Activated CD4-positive, alpha-beta memory T cell treated with anti-CD3 and anti-CD28 coated beads, Interleukin-2, amount 10 ng/mL, durations not matched to agents 7 days and 5 days (primary cell): ENCODE measurements at regions not wholly inside any gene's neighbourhood (a gene's known extent, or its start where the extent isn't known, plus 50 kb on each side); places are given as distances from the start of the nearest gene placed in this dataset.

ENCODE experiments used
- CTCF ChIA-PET: fragments of 350-600 bp; sonication (Branson Sonifier 250); formaldehyde crosslinking; loops from one replicate; lab custom pipeline; 2021; ENCODE audit warnings: antibody characterized with exemption, inconsistent platforms; lab: Charles Lee
- POLR2A ChIA-PET: fragments of 350-600 bp; sonication (Branson Sonifier 250); formaldehyde crosslinking; loops from one replicate; lab custom pipeline; 2021; ENCODE audit warnings: antibody characterized with exemption; lab: Charles Lee
- DNase-seq: peaks from one replicate; pipeline ENCODE4 v3.0.0-alpha.2; 2020
- H3K27ac Mint-ChIP-seq: one replicate; pipeline ENCODE4 v1.8.0; 2021; ENCODE audit warnings: mild to moderate bottlenecking, mixed read lengths
- H3K27me3 Mint-ChIP-seq: one replicate; pipeline ENCODE4 v1.8.0; 2021; ENCODE audit warnings: mixed read lengths
- H3K36me3 Mint-ChIP-seq: one replicate; pipeline ENCODE4 v1.8.0; 2021; ENCODE audit warnings: low read depth, mixed read lengths
- H3K4me1 Mint-ChIP-seq: one replicate; pipeline ENCODE4 v1.8.0; 2021; ENCODE audit warnings: mixed read lengths
- H3K4me3 Mint-ChIP-seq: one replicate; pipeline ENCODE4 v1.8.0; 2021; ENCODE audit warnings: mild to moderate bottlenecking, mixed read lengths
- H3K9me3 Mint-ChIP-seq: one replicate; pipeline ENCODE4 v1.8.0; 2021; ENCODE audit warnings: mixed read lengths

DNA sequence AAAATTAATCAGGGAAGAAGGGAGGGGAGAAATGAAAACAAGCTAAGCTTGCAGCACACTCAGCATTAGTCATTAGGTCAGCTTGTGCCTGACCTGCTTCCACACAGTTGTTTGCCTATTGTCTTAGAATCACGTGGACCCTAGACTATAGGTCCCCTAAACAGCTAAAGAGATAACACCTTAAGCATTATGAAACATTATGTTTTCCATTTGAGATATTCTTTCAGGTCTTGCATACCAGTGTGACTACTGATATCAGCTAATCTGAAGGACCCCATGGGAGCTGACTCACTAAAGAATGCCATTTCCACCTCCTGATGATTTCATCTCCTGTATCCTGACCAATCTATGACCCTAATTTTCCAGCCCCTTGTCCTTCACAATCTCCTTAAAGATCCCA is 154.1 kb upstream of the FUT8 start:
- peaks cover 9% of the 10 kb centered on the region for H3K9me3 Mint-ChIP-seq
- DNase-seq, result no peak
- H3K27me3 Mint-ChIP-seq, result peaks cover 3% of the 10 kb centered on the region
- H3K4me1 Mint-ChIP-seq, result peaks cover 5% of the 10 kb centered on the region
- H3K4me3 Mint-ChIP-seq, result no peak overlapping the region
- H3K36me3 Mint-ChIP-seq, result peaks cover 7% of the 10 kb centered on the region
- CTCF ChIA-PET, result interaction anchor here (0.6 kb wide), 1 partner anchor 789 kb away, joined by 4 read pairs; no protein-coding TSS in a partner anchor
- H3K27ac Mint-ChIP-seq, result no peak overlapping the region
- POLR2A ChIA-PET, result no interaction called here

DNA sequence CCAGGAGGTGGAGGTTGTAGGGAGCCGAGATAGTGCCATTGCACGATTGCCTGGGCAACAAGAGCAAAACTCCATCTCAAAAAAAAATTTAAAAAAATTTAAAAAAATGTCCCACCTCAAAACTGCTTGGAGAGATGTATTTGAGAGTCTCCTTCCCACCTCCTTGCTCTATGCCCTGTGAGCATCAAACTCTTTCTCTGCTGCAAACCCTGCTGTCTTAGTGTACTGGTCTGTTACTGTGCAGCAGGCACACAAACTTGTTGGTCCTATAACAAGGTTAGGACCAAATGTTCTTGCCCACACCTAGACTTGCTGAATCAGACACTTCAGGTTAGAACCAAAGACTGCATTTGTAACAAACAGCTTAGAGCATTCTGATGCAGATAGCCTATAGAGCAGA is 153.5 kb upstream of the FUT8 start:
- no peak overlapping the region for H3K27ac Mint-ChIP-seq
- POLR2A ChIA-PET, result no interaction called here
- peaks cover 5% of the 10 kb centered on the region for H3K4me1 Mint-ChIP-seq
- H3K27me3 Mint-ChIP-seq, result peaks cover 3% of the 10 kb centered on the region
- peaks cover 9% of the 10 kb centered on the region for H3K9me3 Mint-ChIP-seq
- no peak for DNase-seq
- CTCF ChIA-PET, result no interaction called here
- no peak overlapping the region for H3K4me3 Mint-ChIP-seq
- peaks cover 7% of the 10 kb centered on the region for H3K36me3 Mint-ChIP-seq

DNA sequence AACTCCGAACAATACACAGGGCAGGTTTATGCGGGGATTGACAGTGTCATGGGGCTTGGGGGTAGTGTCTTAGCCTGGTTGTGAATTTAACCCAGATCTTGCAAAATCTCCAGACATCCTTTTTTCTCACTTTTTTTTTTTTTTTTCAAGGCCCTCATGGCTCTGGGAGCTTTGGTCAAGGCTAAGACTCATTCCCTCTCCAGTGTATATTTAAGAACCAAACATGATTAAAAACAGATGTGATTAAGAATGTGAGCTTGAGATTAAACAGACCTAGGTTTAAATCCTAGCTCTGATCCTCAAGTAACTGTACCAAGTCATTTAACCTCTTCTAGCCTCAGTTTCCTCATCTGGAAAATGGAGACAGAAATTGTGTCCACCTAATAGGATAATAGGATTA is 151.7 kb upstream of the FUT8 start:
- no peaks in the 10 kb centered on the region for H3K4me1 Mint-ChIP-seq
- H3K27me3 Mint-ChIP-seq, result peaks cover 3% of the 10 kb centered on the region
- H3K36me3 Mint-ChIP-seq, result peaks cover 7% of the 10 kb centered on the region
- H3K9me3 Mint-ChIP-seq, result peaks cover 9% of the 10 kb centered on the region
- no peak for DNase-seq
- ChIA-PET CTCF (interaction anchor here (0.7 kb wide), 1 partner anchor 65 kb away, joined by 4 read pairs; no protein-coding TSS in a partner anchor), POLR2A (no interaction called here)
- H3K4me3 Mint-ChIP-seq, result no peak overlapping the region
- H3K27ac Mint-ChIP-seq, result no peak overlapping the region

DNA sequence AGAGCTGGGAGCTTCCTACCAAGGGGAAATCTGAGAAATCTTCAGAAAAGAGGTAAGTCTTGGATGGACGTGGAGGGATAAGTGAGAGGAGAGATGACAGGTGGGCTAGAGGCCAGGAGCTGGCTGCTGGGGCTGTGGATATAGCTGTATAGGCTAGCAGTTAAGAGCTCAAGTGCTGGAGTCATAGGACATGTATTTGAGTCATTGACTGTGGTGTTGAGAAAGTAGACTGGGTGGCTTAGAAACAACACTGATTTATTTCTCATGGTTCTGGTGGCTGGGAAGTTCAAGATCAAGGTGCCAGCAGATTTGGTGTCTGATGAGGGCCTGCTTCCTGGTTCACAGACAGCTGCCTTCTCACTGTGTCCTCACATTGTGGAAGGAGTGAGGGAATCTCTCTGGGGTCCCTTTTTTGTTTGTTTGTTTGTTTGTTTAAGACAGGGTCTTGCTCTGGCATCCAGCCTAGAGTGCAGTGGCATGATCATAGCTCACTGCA is 151.1 kb upstream of the FUT8 start:
- no peak for DNase-seq
- Mint-ChIP-seq H3K36me3 (peaks cover 7% of the 10 kb centered on the region), H3K27me3 (peaks cover 3% of the 10 kb centered on the region), H3K9me3 (peaks cover 9% of the 10 kb centered on the region), H3K4me3 (no peak overlapping the region), H3K27ac (no peak overlapping the region), H3K4me1 (no peaks in the 10 kb centered on the region)
- POLR2A ChIA-PET, result interaction anchor here (1.1 kb wide), 1 partner anchor 21 kb away, joined by 4 read pairs; no protein-coding TSS in a partner anchor
- CTCF ChIA-PET, result interaction anchor here (0.6 to 1.1 kb wide), 3 partner anchors 53 to 147 kb away, joined by 3 to 4 read pairs (median 3); no protein-coding TSS in a partner anchor

DNA sequence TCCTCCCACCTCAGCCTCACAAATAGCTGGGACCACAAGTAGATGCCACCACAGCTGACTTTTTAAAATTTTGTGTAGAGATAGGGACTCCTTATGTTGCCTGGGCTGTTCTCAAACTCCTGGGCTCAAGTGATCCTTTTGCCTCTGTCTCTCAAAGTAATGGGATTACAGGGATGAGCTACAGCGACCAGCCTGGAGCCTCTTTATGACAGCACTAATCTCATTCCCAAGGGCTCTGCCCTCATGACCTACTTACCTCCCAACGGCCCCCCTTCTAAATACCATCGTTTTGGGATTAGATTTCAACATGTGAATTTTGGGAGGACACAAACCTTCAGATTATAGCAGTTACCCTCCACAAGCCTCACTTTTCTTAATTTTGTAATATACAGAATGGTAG is 150.6 kb upstream of the FUT8 start:
- Mint-ChIP-seq H3K27me3 (peaks cover 3% of the 10 kb centered on the region), H3K4me1 (no peaks in the 10 kb centered on the region), H3K27ac (no peak overlapping the region), H3K36me3 (peaks cover 7% of the 10 kb centered on the region), H3K9me3 (peaks cover 9% of the 10 kb centered on the region), H3K4me3 (no peak overlapping the region)
- CTCF ChIA-PET, result interaction anchor here (0.6 to 1.1 kb wide), 2 partner anchors 54 to 147 kb away, joined by 3 read pairs; no protein-coding TSS in a partner anchor
- no peak for DNase-seq
- POLR2A ChIA-PET, result interaction anchor here (1.1 kb wide), 1 partner anchor 21 kb away, joined by 4 read pairs; no protein-coding TSS in a partner anchor

DNA sequence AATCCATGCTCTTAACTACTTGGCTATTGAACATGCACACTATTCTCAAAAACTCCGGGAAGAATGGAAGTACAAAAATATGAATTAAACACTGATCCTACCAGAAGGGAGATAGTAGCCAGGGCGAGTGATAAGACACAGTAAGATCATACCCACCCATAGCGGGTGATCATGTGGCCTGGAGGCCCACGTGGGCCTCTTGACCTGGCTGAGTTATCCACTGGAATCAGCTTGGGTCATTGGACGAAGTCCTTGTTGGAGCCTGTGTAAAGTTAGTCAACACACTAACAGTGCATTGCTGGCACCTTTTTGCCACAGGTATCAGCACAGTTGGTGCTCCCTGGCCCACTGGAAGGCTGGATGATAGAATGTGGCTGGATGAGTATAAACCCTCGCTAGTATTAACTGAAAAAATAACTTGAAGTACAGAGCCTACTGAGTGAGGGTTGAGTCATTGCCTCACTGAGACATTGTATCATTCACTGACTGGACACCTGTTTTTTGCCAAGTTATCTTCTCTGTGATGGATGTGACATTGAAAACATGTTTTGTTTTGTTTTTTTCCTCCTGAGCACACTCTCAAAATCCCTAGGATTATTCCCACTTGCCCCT is 149.2 kb upstream of the FUT8 start:
- Mint-ChIP-seq H3K4me1 (no peaks in the 10 kb centered on the region), H3K27me3 (peaks cover 3% of the 10 kb centered on the region), H3K9me3 (peaks cover 9% of the 10 kb centered on the region), H3K4me3 (no peak overlapping the region), H3K27ac (no peak overlapping the region), H3K36me3 (peaks cover 7% of the 10 kb centered on the region)
- ChIA-PET CTCF (interaction anchor here (0.9 kb wide), 1 partner anchor 97 kb away, joined by 4 read pairs; no protein-coding TSS in a partner anchor), POLR2A (no interaction called here)
- no peak for DNase-seq

DNA sequence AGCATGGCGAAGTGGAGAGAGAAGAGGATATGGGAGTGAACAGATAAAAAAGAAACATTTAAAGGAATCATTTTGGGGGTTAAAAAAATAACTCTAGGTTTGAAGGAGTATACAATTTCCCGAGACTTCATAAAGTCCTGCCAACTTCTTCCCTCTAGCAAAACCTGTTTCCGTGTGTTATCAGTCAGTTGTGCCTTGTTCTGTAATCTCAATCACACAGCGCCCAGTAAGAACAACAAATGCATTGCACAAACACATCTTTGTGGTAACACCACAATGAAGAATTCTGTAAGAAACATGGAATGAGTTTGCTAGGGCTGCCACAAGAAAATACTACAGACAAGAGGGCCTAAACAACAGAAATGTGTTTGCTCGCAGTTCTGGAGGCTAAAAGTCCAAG is 144.7 kb upstream of the FUT8 start:
- ChIA-PET CTCF (no interaction called here), POLR2A (no interaction called here)
- no peaks in the 10 kb centered on the region for H3K36me3 Mint-ChIP-seq
- no peak overlapping the region for H3K27ac Mint-ChIP-seq
- H3K9me3 Mint-ChIP-seq, result no peaks in the 10 kb centered on the region
- peaks cover 5% of the 10 kb centered on the region for H3K4me1 Mint-ChIP-seq
- H3K27me3 Mint-ChIP-seq, result peaks cover 2% of the 10 kb centered on the region
- H3K4me3 Mint-ChIP-seq, result no peak overlapping the region
- DNase-seq, result no peak

DNA sequence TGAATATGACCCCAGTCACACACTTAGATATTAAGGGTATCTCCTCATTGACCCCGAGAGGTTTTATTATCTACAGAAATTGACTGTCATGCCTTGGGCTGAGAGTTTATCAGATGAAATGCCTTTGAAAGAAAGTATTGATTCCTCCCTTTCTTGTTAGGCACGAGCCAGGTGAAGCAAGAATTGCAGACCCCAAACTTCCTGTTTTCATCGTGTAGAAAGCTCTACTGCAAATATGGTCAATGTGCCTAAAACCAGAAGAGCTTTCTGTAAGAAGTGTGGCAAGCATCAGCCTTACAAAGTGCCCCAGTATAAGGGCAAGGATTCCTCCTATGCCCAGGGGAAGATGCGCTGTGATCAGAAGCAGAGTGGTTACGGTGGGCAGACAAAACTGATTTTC is 143.9 kb upstream of the FUT8 start:
- ChIA-PET CTCF (no interaction called here), POLR2A (no interaction called here)
- Mint-ChIP-seq H3K4me1 (peaks cover 5% of the 10 kb centered on the region), H3K36me3 (no peaks in the 10 kb centered on the region), H3K27me3 (peaks cover 2% of the 10 kb centered on the region), H3K27ac (no peak overlapping the region), H3K9me3 (no peaks in the 10 kb centered on the region), H3K4me3 (no peak overlapping the region)
- no peak for DNase-seq

DNA sequence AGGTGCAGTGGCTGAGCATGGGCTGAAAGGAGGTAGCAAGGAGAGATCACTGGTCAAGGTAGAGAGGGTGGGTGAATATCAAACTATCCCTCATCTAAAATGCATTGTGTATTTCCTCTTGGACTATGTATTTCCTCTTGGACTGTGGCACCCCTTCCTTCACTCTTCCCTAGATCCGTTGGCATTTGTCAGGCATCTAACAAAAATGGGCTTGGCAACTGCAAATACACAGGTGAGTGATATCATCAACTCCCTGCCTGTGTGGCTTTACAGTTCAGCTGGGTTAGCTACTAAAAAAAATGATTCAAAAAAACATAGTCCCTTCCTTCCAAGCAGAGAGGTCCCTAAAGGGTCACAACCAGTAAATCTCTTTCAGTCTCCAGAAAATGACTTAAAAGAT is 142.8 kb upstream of the FUT8 start:
- CTCF ChIA-PET, result no interaction called here
- no peaks in the 10 kb centered on the region for H3K9me3 Mint-ChIP-seq
- peaks cover 5% of the 10 kb centered on the region for H3K4me1 Mint-ChIP-seq
- no peak for DNase-seq
- no peak overlapping the region for H3K27ac Mint-ChIP-seq
- peaks cover 2% of the 10 kb centered on the region for H3K27me3 Mint-ChIP-seq
- no peak overlapping the region for H3K4me3 Mint-ChIP-seq
- H3K36me3 Mint-ChIP-seq, result no peaks in the 10 kb centered on the region
- POLR2A ChIA-PET, result no interaction called here

DNA sequence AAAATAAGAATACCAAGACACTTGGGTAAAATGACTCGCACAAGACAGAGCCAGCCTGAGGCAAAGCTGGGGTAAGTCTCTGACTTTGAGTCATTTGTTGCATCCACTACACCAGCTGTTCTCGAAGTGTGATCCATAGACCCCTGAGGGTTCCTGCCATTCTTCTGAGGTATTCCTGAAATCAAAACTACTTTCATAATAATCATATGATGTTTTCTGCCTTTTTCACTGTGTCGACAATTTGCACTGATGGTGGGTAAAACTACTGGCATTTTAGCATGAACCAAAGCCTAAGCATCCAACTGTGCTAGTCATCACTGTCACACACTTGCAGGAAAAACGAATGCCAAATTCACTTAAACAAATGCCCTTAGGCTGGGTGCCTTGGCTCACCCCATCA is 135.5 kb upstream of the FUT8 start:
- CTCF ChIA-PET, result interaction anchor here (1.4 kb wide), 1 partner anchor 134 kb away, joined by 5 read pairs; no protein-coding TSS in a partner anchor
- Mint-ChIP-seq H3K36me3 (no peaks in the 10 kb centered on the region), H3K9me3 (no peaks in the 10 kb centered on the region), H3K27ac (no peak overlapping the region), H3K4me1 (peaks cover 7% of the 10 kb centered on the region), H3K4me3 (no peak overlapping the region), H3K27me3 (no peaks in the 10 kb centered on the region)
- no peak for DNase-seq
- POLR2A ChIA-PET, result no interaction called here

DNA sequence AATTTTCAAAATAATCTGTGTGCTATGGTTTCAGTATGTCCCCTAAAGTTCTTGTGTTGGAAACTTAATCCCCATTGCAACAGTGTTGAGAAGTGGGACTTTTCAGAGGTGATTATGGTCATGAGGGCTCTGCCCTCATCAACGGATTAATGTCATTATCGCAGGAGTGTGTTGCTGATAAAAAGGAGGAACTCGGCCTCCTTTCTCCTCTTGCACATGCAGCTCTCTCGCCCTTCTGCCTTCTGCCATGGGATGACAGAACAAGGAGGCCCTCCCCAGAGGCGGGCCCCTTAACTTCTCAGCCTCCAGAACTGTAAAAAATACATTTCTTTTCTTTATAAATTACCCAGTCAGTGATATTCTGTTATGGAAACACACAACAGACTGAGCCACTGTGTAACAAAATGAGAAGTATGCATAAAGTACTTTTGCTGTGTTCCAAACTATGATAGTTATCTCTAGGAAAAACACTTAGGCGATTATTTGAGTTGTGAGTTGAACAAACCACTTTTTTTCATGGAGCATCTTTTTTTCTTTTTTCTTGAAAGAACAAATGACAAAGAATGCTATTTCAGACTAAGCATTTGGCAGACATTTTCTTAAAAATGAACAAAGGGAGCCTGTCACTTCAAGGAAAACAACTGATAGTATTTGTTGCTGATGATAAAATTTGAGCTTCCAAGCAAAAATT is 134.8 kb upstream of the FUT8 start:
- peaks cover 14% of the 10 kb centered on the region for H3K4me1 Mint-ChIP-seq
- no peak overlapping the region for H3K4me3 Mint-ChIP-seq
- ChIA-PET CTCF (no interaction called here), POLR2A (no interaction called here)
- H3K27me3 Mint-ChIP-seq, result no peaks in the 10 kb centered on the region
- H3K36me3 Mint-ChIP-seq, result no peaks in the 10 kb centered on the region
- no peak for DNase-seq
- H3K9me3 Mint-ChIP-seq, result no peaks in the 10 kb centered on the region
- no peak overlapping the region for H3K27ac Mint-ChIP-seq

DNA sequence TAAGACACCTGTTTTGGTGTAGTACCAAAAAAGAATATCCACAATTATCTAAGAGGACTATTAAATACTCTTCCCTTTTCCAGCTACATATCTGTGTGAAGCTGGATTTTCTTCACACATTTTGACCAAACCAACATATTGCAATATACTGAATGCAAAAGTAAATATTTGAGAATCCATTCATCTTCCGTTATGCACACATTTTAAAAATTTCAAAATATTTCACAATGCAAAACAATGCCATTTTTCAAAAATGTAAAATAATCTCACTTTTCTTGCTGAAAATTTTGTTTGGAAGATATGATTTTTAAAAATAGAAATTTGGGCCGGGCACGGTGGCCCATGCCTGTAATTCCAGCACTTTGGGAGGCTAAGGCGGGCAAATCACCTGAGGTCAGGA is 133.9 kb upstream of the FUT8 start:
- H3K36me3 Mint-ChIP-seq, result no peaks in the 10 kb centered on the region
- peaks cover 22% of the 10 kb centered on the region for H3K4me1 Mint-ChIP-seq
- ChIA-PET POLR2A (no interaction called here), CTCF (no interaction called here)
- H3K9me3 Mint-ChIP-seq, result no peaks in the 10 kb centered on the region
- H3K27me3 Mint-ChIP-seq, result no peaks in the 10 kb centered on the region
- no peak overlapping the region for H3K4me3 Mint-ChIP-seq
- DNase-seq, result no peak
- H3K27ac Mint-ChIP-seq, result no peak overlapping the region

DNA sequence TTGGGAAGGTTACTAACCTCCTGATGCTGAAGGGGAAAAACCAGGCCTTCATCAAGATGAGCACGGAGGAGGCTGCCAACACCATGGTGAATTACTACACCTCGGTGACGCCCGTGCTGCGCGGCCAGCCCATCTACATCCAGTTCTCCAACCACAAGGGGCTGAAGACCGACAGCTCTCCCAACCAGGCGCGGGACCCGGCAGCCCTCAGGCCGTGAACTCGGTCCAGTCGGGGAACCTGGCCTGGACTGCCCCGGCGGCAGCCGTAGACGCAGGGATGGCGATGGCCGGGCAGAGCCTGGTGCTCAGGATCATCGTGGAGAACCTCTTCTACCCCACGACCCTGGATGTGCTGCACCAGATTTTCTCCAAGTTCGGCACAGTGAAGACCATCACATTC is 133.0 kb upstream of the FUT8 start:
- Mint-ChIP-seq H3K27me3 (no peaks in the 10 kb centered on the region), H3K36me3 (no peaks in the 10 kb centered on the region), H3K27ac (no peak overlapping the region), H3K4me1 (peaks cover 27% of the 10 kb centered on the region), H3K4me3 (no peak overlapping the region), H3K9me3 (no peaks in the 10 kb centered on the region)
- CTCF ChIA-PET, result no interaction called here
- POLR2A ChIA-PET, result no interaction called here
- DNase-seq, result no peak
